ENCODE measurements at regions not wholly inside any gene's neighbourhood (a gene's known extent, or its start where the extent isn't known, plus 50 kb on each side); places are given as distances from the start of the nearest gene placed in this dataset.
A peak's percentile ranks its signal among the peaks of the same experiment; 100 is the strongest.

GRCh38 chr11:41982276-41982675 is 522.8 kb upstream of the LRRC4C start:
- H2BK5ac ChIP-seq (ENCODE audit: low read length), result no peak overlapping the region
- no peak overlapping the region for H4K8ac ChIP-seq (ENCODE audit: low read depth, low read length)
- no peak overlapping the region for H4K5ac ChIP-seq (ENCODE audit: low read length)
- no peaks in the 10 kb centered on the region for H3K79me1 ChIP-seq (ENCODE audit: low read length)
- no peak overlapping the region for H3K4ac ChIP-seq (ENCODE audit: low read depth, low read length)
- H2BK120ac ChIP-seq (ENCODE audit: low read depth, low read length), result no peak overlapping the region
- no peaks in the 10 kb centered on the region for H3K27me3 ChIP-seq (ENCODE audit: insufficient read depth, low read length, poor library complexity)
- no peaks in the 10 kb centered on the region for H3K36me3 ChIP-seq (ENCODE audit: control insufficient read depth, insufficient read depth, low read length)
- no peak for DNase-seq
- H2AK5ac ChIP-seq (ENCODE audit: low read length), result no peak overlapping the region
- no peak overlapping the region for H3K23ac ChIP-seq (ENCODE audit: low read length)
- no peak overlapping the region for H3K27ac ChIP-seq (ENCODE audit: low read depth, low read length)
- WGBS (ENCODE audit: extremely low coverage, insufficient coverage, low lambda C conversion rate), result no CpG with 5 or more reads among the region's 3 CpGs
- H3K18ac ChIP-seq (ENCODE audit: low read length), result no peak overlapping the region
- no peak overlapping the region for H3K4me2 ChIP-seq (ENCODE audit: low read length)
- no peak overlapping the region for H3K56ac ChIP-seq (ENCODE audit: low read length)
- H3K4me3 ChIP-seq (ENCODE audit: low read length), result no peak overlapping the region
- H2BK15ac ChIP-seq (replicated peaks; ENCODE audit: low read depth), result no peak overlapping the region
- no peaks in the 10 kb centered on the region for H3K79me2 ChIP-seq (ENCODE audit: control insufficient read depth, insufficient read depth, low read length)
- no peak overlapping the region for H3K9ac ChIP-seq (ENCODE audit: low read length)
- H3K4me1 ChIP-seq (ENCODE audit: control insufficient read depth, low read depth, low read length), result no peaks in the 10 kb centered on the region

DNA sequence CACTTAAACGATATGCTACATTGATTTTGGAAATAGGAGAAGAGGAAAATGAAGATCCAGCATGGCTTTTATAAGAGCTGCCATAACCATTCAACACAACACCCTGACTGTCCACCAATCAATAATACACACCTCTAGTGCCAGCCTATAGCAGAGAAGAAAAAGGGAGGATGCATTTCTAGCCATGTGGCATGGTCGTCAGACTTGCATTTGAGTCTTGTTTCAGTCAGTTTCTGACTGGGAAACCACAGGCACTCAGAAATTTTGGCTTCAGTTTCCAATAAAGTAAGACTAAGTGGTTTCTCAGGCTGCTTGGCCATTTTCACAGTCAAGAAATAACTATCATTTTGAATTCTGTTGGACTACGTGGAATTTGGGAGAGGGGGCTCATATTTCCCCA is 523.5 kb upstream of the LRRC4C start:
- no peak overlapping the region for H3K4me3 ChIP-seq (ENCODE audit: low read length)
- WGBS (ENCODE audit: extremely low coverage, insufficient coverage, low lambda C conversion rate), result no CpG with 5 or more reads among the region's 3 CpGs

GRCh38 chr11:41983475-41983874 is 524.0 kb upstream of the LRRC4C start:
- Histone ChIP-seq H4K5ac (ENCODE audit: low read length) (no peak overlapping the region), H3K56ac (ENCODE audit: low read length) (no peak overlapping the region), H3K27ac (ENCODE audit: low read depth, low read length) (no peak overlapping the region), H3K36me3 (ENCODE audit: control insufficient read depth, insufficient read depth, low read length) (no peaks in the 10 kb centered on the region), H3K79me1 (ENCODE audit: low read length) (no peaks in the 10 kb centered on the region), H3K27me3 (ENCODE audit: insufficient read depth, low read length, poor library complexity) (no peaks in the 10 kb centered on the region), H2BK5ac (ENCODE audit: low read length) (no peak overlapping the region), H3K4ac (ENCODE audit: low read depth, low read length) (no peak overlapping the region), H2AK5ac (ENCODE audit: low read length) (no peak overlapping the region), H4K8ac (ENCODE audit: low read depth, low read length) (no peak overlapping the region), H3K9ac (ENCODE audit: low read length) (no peak overlapping the region), H3K4me3 (ENCODE audit: low read length) (no peak overlapping the region), H3K79me2 (ENCODE audit: control insufficient read depth, insufficient read depth, low read length) (no peaks in the 10 kb centered on the region), H3K18ac (ENCODE audit: low read length) (no peak overlapping the region), H3K4me2 (ENCODE audit: low read length) (no peak overlapping the region), H2BK120ac (ENCODE audit: low read depth, low read length) (no peak overlapping the region), H3K23ac (ENCODE audit: low read length) (no peak overlapping the region), H3K4me1 (ENCODE audit: control insufficient read depth, low read depth, low read length) (no peaks in the 10 kb centered on the region), H2BK15ac (replicated peaks; ENCODE audit: low read depth) (no peak overlapping the region)
- DNase-seq, result peak; percentile 8

More for the DNA sequence above, 523.5 kb upstream of the LRRC4C start:
- H3K18ac ChIP-seq (ENCODE audit: low read length), result no peak overlapping the region
- H2BK5ac ChIP-seq (ENCODE audit: low read length), result no peak overlapping the region
- H3K4ac ChIP-seq (ENCODE audit: low read depth, low read length), result no peak overlapping the region
- H3K4me2 ChIP-seq (ENCODE audit: low read length), result no peak overlapping the region
- no peaks in the 10 kb centered on the region for H3K79me1 ChIP-seq (ENCODE audit: low read length)
- no peaks in the 10 kb centered on the region for H3K79me2 ChIP-seq (ENCODE audit: control insufficient read depth, insufficient read depth, low read length)
- no peak overlapping the region for H2BK15ac ChIP-seq (replicated peaks; ENCODE audit: low read depth)
- H3K27me3 ChIP-seq (ENCODE audit: insufficient read depth, low read length, poor library complexity), result no peaks in the 10 kb centered on the region
- H2BK120ac ChIP-seq (ENCODE audit: low read depth, low read length), result no peak overlapping the region
- no peaks in the 10 kb centered on the region for H3K4me1 ChIP-seq (ENCODE audit: control insufficient read depth, low read depth, low read length)
- no peak overlapping the region for H3K27ac ChIP-seq (ENCODE audit: low read depth, low read length)
- no peaks in the 10 kb centered on the region for H3K36me3 ChIP-seq (ENCODE audit: control insufficient read depth, insufficient read depth, low read length)
- H4K8ac ChIP-seq (ENCODE audit: low read depth, low read length), result no peak overlapping the region
- no peak overlapping the region for H3K56ac ChIP-seq (ENCODE audit: low read length)
- no peak overlapping the region for H3K23ac ChIP-seq (ENCODE audit: low read length)
- no peak overlapping the region for H4K5ac ChIP-seq (ENCODE audit: low read length)
- no peak for DNase-seq
- H2AK5ac ChIP-seq (ENCODE audit: low read length), result no peak overlapping the region
- H3K9ac ChIP-seq (ENCODE audit: low read length), result no peak overlapping the region

DNA sequence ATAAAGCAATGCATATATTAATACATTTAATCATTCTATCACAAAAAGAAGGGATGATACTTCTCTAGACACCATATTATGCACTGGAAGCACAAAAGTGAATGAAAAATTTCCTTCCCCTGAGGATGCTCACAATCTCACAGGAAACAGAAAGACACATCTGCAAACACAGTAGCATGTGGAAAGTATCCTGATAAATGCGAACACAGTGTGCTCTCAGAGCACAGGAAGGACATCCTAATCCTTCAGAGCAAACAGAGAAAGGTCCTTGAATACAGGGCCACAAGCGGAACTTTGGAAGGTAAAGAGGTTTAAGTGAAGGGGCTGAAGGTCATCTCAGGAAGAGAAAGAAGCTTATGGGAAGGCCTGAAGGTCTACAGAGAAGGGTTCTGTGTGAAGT is 524.6 kb upstream of the LRRC4C start:
- Histone ChIP-seq H3K18ac (ENCODE audit: low read length) (no peak overlapping the region), H3K27me3 (ENCODE audit: insufficient read depth, low read length, poor library complexity) (no peaks in the 10 kb centered on the region), H3K36me3 (ENCODE audit: control insufficient read depth, insufficient read depth, low read length) (no peaks in the 10 kb centered on the region), H3K79me1 (ENCODE audit: low read length) (no peaks in the 10 kb centered on the region), H3K4me3 (ENCODE audit: low read length) (no peak overlapping the region), H3K23ac (ENCODE audit: low read length) (no peak overlapping the region), H3K4me2 (ENCODE audit: low read length) (no peak overlapping the region), H2AK5ac (ENCODE audit: low read length) (no peak overlapping the region), H3K4ac (ENCODE audit: low read depth, low read length) (no peak overlapping the region), H3K79me2 (ENCODE audit: control insufficient read depth, insufficient read depth, low read length) (no peaks in the 10 kb centered on the region), H3K27ac (ENCODE audit: low read depth, low read length) (no peak overlapping the region), H2BK5ac (ENCODE audit: low read length) (no peak overlapping the region), H3K4me1 (ENCODE audit: control insufficient read depth, low read depth, low read length) (no peaks in the 10 kb centered on the region), H3K56ac (ENCODE audit: low read length) (no peak overlapping the region), H4K8ac (ENCODE audit: low read depth, low read length) (no peak overlapping the region), H2BK120ac (ENCODE audit: low read depth, low read length) (no peak overlapping the region), H4K5ac (ENCODE audit: low read length) (no peak overlapping the region), H3K9ac (ENCODE audit: low read length) (no peak overlapping the region), H2BK15ac (replicated peaks; ENCODE audit: low read depth) (no peak overlapping the region)
- WGBS (ENCODE audit: extremely low coverage, insufficient coverage, low lambda C conversion rate), result no CpG with 5 or more reads among the region's 2 CpGs
- no peak for DNase-seq

DNA sequence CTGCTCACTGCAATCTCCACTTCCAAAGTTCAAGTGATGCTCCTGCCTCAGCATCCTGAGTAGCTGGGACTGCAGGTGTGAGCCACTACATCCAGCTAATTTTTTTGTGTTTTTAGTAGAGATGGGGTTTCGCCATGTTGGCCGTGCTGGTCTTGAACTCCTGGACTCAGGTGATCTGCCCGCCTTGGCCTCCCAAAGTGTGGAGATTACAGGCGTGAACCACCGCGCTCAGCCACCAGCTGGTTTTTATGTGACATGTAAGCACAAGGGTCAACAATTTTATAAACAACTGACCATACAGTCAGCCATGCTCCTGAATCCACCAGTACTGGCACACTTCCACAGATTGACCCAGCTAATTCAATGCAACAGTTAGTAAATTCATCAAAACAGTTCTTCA is 526.3 kb upstream of the LRRC4C start:
- H3K56ac ChIP-seq (ENCODE audit: low read length), result no peak overlapping the region
- no peak overlapping the region for H4K5ac ChIP-seq (ENCODE audit: low read length)
- no peaks in the 10 kb centered on the region for H3K27me3 ChIP-seq (ENCODE audit: insufficient read depth, low read length, poor library complexity)
- no peak overlapping the region for H2BK5ac ChIP-seq (ENCODE audit: low read length)
- no peaks in the 10 kb centered on the region for H3K4me1 ChIP-seq (ENCODE audit: control insufficient read depth, low read depth, low read length)
- H3K27ac ChIP-seq (ENCODE audit: low read depth, low read length), result no peak overlapping the region
- no peak overlapping the region for H3K4ac ChIP-seq (ENCODE audit: low read depth, low read length)
- DNase-seq, result no peak
- no CpG with 5 or more reads among the region's 6 CpGs for WGBS (ENCODE audit: extremely low coverage, insufficient coverage, low lambda C conversion rate)
- H3K79me2 ChIP-seq (ENCODE audit: control insufficient read depth, insufficient read depth, low read length), result no peaks in the 10 kb centered on the region
- H3K4me2 ChIP-seq (ENCODE audit: low read length), result no peak overlapping the region
- H3K9ac ChIP-seq (ENCODE audit: low read length), result no peak overlapping the region
- H3K79me1 ChIP-seq (ENCODE audit: low read length), result no peaks in the 10 kb centered on the region
- no peaks in the 10 kb centered on the region for H3K36me3 ChIP-seq (ENCODE audit: control insufficient read depth, insufficient read depth, low read length)
- H2BK120ac ChIP-seq (ENCODE audit: low read depth, low read length), result no peak overlapping the region
- H3K18ac ChIP-seq (ENCODE audit: low read length), result no peak overlapping the region
- no peak overlapping the region for H4K8ac ChIP-seq (ENCODE audit: low read depth, low read length)
- no peak overlapping the region for H3K4me3 ChIP-seq (ENCODE audit: low read length)
- H2AK5ac ChIP-seq (ENCODE audit: low read length), result no peak overlapping the region
- no peak overlapping the region for H2BK15ac ChIP-seq (replicated peaks; ENCODE audit: low read depth)
- no peak overlapping the region for H3K23ac ChIP-seq (ENCODE audit: low read length)

GRCh38 chr11:41988951-41989572 is 529.6 kb upstream of the LRRC4C start:
- H3K4me1 ChIP-seq (ENCODE audit: control insufficient read depth, low read depth, low read length), result no peaks in the 10 kb centered on the region
- H4K8ac ChIP-seq (ENCODE audit: low read depth, low read length), result no peak overlapping the region
- no peaks in the 10 kb centered on the region for H3K79me2 ChIP-seq (ENCODE audit: control insufficient read depth, insufficient read depth, low read length)
- no peak overlapping the region for H3K4me2 ChIP-seq (ENCODE audit: low read length)
- H3K18ac ChIP-seq (ENCODE audit: low read length), result no peak overlapping the region
- no peak overlapping the region for H3K27ac ChIP-seq (ENCODE audit: low read depth, low read length)
- no peaks in the 10 kb centered on the region for H3K36me3 ChIP-seq (ENCODE audit: control insufficient read depth, insufficient read depth, low read length)
- no peak overlapping the region for H3K56ac ChIP-seq (ENCODE audit: low read length)
- no peak overlapping the region for H2BK120ac ChIP-seq (ENCODE audit: low read depth, low read length)
- no peaks in the 10 kb centered on the region for H3K79me1 ChIP-seq (ENCODE audit: low read length)
- no peak overlapping the region for H2AK5ac ChIP-seq (ENCODE audit: low read length)
- H2BK5ac ChIP-seq (ENCODE audit: low read length), result no peak overlapping the region
- no peak overlapping the region for H3K4me3 ChIP-seq (ENCODE audit: low read length)
- no peak overlapping the region for H4K5ac ChIP-seq (ENCODE audit: low read length)
- H3K27me3 ChIP-seq (ENCODE audit: insufficient read depth, low read length, poor library complexity), result no peaks in the 10 kb centered on the region
- H3K23ac ChIP-seq (ENCODE audit: low read length), result no peak overlapping the region
- H2BK15ac ChIP-seq (replicated peaks; ENCODE audit: low read depth), result no peak overlapping the region
- H3K4ac ChIP-seq (ENCODE audit: low read depth, low read length), result no peak overlapping the region
- H3K9ac ChIP-seq (ENCODE audit: low read length), result no peak overlapping the region
- DNase-seq, result no peak
- WGBS (ENCODE audit: extremely low coverage, insufficient coverage, low lambda C conversion rate), result no CpG with 5 or more reads among the region's 3 CpGs
